ENCODE measurements at regions not wholly inside any gene's neighbourhood (a gene's known extent, or its start where the extent isn't known, plus 50 kb on each side); places are given as distances from the start of the nearest gene placed in this dataset.

DNA sequence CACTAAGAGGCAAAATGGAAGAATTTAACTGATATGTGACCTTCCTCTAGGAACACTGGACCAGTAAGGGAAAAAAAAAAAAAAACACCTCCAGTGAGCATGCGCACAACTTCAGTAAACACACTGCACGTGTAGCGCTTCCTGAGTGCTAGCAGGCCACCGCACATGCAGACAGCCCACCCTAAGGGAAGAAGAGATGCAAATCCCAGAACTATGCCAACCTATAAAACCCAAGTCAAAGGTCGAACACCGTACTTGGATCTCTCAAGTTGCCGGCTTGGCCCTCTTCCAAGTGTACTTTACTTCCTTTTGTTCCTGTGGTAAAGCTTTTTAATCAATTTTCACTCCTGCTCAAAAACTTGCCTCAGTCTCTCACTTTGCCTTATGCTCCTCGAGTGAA, 64.5 kb upstream of the CADPS start:
- DNase-seq (ENCODE audit: low read depth in 1 of 2, low spot score in 1 of 2): no peak
- Histone ChIP-seq H3K27me3 (ENCODE audit: insufficient read depth, poor library complexity, severe bottlenecking) (no peaks in the 10 kb centered on the region), H3K4me3 (replicated peaks; ENCODE audit: insufficient read depth, low read length) (no peak overlapping the region), H3K27ac (replicated peaks) (no peak overlapping the region)
- TF ChIP-seq, protein P1, sequence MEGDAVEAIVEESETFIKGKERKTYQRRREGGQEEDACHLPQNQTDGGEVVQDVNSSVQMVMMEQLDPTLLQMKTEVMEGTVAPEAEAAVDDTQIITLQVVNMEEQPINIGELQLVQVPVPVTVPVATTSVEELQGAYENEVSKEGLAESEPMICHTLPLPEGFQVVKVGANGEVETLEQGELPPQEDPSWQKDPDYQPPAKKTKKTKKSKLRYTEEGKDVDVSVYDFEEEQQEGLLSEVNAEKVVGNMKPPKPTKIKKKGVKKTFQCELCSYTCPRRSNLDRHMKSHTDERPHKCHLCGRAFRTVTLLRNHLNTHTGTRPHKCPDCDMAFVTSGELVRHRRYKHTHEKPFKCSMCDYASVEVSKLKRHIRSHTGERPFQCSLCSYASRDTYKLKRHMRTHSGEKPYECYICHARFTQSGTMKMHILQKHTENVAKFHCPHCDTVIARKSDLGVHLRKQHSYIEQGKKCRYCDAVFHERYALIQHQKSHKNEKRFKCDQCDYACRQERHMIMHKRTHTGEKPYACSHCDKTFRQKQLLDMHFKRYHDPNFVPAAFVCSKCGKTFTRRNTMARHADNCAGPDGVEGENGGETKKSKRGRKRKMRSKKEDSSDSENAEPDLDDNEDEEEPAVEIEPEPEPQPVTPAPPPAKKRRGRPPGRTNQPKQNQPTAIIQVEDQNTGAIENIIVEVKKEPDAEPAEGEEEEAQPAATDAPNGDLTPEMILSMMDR (IDR thresholded peaks at IDR 0.05; ENCODE audit: insufficient read depth, low read length): no peak
- TF ChIP-seq POLR2AphosphoS5 (IDR thresholded peaks at IDR 0.05; ENCODE audit: low read depth) (no peak), GABPA (IDR thresholded peaks at IDR 0.05; ENCODE audit: low read depth) (no peak)
- TF ChIP-seq, protein P2, sequence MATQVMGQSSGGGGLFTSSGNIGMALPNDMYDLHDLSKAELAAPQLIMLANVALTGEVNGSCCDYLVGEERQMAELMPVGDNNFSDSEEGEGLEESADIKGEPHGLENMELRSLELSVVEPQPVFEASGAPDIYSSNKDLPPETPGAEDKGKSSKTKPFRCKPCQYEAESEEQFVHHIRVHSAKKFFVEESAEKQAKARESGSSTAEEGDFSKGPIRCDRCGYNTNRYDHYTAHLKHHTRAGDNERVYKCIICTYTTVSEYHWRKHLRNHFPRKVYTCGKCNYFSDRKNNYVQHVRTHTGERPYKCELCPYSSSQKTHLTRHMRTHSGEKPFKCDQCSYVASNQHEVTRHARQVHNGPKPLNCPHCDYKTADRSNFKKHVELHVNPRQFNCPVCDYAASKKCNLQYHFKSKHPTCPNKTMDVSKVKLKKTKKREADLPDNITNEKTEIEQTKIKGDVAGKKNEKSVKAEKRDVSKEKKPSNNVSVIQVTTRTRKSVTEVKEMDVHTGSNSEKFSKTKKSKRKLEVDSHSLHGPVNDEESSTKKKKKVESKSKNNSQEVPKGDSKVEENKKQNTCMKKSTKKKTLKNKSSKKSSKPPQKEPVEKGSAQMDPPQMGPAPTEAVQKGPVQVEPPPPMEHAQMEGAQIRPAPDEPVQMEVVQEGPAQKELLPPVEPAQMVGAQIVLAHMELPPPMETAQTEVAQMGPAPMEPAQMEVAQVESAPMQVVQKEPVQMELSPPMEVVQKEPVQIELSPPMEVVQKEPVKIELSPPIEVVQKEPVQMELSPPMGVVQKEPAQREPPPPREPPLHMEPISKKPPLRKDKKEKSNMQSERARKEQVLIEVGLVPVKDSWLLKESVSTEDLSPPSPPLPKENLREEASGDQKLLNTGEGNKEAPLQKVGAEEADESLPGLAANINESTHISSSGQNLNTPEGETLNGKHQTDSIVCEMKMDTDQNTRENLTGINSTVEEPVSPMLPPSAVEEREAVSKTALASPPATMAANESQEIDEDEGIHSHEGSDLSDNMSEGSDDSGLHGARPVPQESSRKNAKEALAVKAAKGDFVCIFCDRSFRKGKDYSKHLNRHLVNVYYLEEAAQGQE (IDR thresholded peaks at IDR 0.05; ENCODE audit: insufficient replicate concordance, low read depth): no peak

DNA sequence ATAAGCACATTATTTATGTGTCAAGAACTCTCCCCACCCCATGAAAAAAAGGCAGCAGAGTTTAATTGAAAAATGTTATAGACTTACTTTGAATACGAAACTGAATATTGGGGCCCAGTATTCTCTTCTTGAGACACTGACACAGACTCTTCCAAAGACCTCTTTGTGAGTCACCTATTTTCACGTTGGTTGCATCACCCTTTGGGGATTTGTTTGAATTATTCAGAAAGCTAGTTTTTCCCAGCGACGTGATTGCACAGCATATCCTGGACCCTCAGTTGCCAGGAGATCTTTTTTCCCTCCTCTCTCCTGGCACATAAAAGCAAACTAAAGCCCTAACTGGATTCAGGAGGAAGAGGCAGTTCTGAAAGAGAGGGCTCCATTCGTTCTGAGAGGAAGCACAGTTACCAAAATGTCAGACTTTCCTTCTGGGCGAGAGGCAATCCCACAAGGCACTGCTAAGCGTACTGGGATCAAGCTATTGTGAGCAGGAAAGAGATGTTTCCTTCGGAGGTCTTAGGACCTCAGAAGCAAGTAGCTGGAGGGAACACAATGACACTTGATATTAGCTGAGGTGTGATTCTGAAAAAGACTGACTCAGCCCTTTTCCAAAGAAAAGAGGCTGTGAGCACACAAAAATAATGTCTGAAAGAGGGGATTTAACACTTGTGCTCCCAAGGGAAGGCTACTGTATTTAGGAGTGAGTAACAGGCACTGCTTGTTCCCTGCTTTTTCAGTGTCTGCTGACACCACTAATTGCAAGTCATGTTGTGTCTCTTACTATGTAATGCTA, 65.8 kb upstream of the CADPS start:
- Histone ChIP-seq H3K4me3 (replicated peaks; ENCODE audit: insufficient read depth, low read length) (no peak overlapping the region), H3K27me3 (ENCODE audit: insufficient read depth, poor library complexity, severe bottlenecking) (no peaks in the 10 kb centered on the region), H3K27ac (replicated peaks) (no peak overlapping the region)
- TF ChIP-seq, protein P1 (IDR thresholded peaks at IDR 0.05; ENCODE audit: insufficient read depth, low read length): no peak
- TF ChIP-seq POLR2AphosphoS5 (IDR thresholded peaks at IDR 0.05; ENCODE audit: low read depth) (no peak), SPI1 (IDR thresholded peaks at IDR 0.05; ENCODE audit: borderline replicate concordance, low read depth) (no peak), GABPA (IDR thresholded peaks at IDR 0.05; ENCODE audit: low read depth) (no peak)
- TF ChIP-seq, protein P2 (IDR thresholded peaks at IDR 0.05; ENCODE audit: insufficient replicate concordance, low read depth): no peak
- DNase-seq (ENCODE audit: low read depth in 1 of 2, low spot score in 1 of 2): no peak

DNA sequence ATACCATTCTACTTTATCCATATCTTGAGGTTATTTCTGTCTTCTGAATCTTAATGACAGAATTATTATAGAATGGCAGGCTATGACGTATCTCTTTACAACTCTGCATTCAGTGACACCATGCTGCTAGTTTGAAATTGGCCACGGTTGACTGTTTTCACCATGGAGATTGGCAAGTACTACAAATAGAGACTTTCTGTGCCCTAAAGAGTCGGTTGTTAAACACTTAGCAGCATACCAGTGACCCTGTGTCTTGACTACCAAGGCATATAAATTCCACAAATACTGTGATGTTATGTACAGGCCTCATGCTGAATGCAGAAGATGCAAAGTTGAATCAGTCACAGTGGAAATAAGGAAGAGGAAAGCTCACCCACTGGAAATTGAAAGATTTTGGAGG, 67.0 kb upstream of the CADPS start:
- TF ChIP-seq POLR2AphosphoS5 (IDR thresholded peaks at IDR 0.05; ENCODE audit: low read depth) (no peak), SPI1 (IDR thresholded peaks at IDR 0.05; ENCODE audit: borderline replicate concordance, low read depth) (no peak), GABPA (IDR thresholded peaks at IDR 0.05; ENCODE audit: low read depth) (no peak)
- TF ChIP-seq, protein P2 (IDR thresholded peaks at IDR 0.05; ENCODE audit: insufficient replicate concordance, low read depth): no peak
- TF ChIP-seq, protein P1 (IDR thresholded peaks at IDR 0.05; ENCODE audit: insufficient read depth, low read length): no peak
- no peak overlapping the region for H3K27ac ChIP-seq (replicated peaks)
- no peak overlapping the region for H3K4me3 ChIP-seq (replicated peaks; ENCODE audit: insufficient read depth, low read length)
- no peak for DNase-seq (ENCODE audit: low read depth in 1 of 2, low spot score in 1 of 2)
- no peaks in the 10 kb centered on the region for H3K27me3 ChIP-seq (ENCODE audit: insufficient read depth, poor library complexity, severe bottlenecking)

All from HL-60 (cell line).